ENCODE measurements at regions not wholly inside any gene's neighbourhood (a gene's known extent, or its start where the extent isn't known, plus 50 kb on each side); places are given as distances from the start of the nearest gene placed in this dataset.

- intact Hi-C loops (cut with micrococcal nuclease): no loop called here
These were observed 951.0 kb downstream of the SORCS1 start for GRCh38 chr10:106213493-106213892.

DNA sequence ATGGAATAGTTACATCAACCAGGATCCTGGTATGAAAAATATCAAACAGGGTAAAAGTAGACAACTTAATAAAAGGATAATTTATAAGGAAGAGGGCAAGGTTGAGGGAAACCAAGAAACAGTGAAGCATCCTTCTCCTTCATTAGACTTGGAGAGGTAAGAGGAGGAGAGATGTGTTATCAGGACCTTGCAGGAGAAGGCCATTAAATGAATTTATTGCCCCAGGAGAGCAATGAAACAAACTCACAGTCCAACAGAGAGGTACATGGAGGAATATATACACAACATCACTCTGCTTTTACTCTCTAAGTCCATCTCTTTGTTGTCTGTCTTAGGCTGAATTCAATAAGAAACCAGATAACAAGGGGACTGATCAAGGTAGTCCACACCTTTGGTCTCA, 966.2 kb downstream of the SORCS1 start:
- intact Hi-C loops (cut with micrococcal nuclease): no loop called here

DNA sequence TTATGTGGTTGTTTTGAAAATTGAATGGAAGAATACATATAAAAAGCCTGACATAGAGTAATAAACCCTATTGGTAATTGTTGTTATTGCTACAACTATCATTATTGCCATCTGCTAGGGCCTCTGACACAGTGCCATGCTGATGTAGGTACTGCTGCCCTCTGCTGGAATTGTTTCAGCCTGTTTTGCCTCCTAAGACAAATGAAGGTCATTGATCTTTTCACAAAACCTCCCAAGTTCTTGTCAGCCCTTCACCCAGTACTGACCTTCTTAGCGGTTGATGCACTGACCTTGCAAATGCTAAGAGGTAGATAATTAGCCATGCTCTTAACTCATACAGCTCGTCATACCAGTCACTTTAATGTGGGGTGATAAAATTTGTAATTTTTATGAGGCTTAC, 975.2 kb downstream of the SORCS1 start:
- intact Hi-C loops (cut with micrococcal nuclease): no loop called here

- intact Hi-C loops (cut with micrococcal nuclease): no loop called here
These were observed 978.6 kb downstream of the SORCS1 start for GRCh38 chr10:106185951-106186350.

DNA sequence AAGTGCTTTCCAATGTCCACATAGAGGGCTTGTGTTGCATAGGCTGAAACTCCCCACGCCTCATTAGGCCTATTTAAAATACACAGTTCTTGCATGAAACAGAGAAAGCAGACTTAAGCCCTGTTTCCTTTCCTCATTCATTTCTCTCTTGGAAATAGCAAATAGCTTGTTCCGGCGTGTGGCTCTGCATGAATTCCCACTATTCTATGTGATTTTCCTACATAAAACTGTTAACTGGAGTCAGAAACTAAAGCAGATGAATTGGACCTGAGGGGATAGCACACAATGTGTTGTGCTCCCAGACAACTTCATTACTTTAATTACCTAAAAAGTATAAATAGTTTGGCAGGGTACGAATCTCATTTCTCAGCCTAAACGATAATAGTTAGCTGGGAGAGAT, 981.5 kb downstream of the SORCS1 start:
- intact Hi-C loops (cut with micrococcal nuclease): no loop called here

- intact Hi-C loops (cut with micrococcal nuclease): no loop called here
These were observed 982.0 kb downstream of the SORCS1 start for GRCh38 chr10:106182542-106182941.

DNA sequence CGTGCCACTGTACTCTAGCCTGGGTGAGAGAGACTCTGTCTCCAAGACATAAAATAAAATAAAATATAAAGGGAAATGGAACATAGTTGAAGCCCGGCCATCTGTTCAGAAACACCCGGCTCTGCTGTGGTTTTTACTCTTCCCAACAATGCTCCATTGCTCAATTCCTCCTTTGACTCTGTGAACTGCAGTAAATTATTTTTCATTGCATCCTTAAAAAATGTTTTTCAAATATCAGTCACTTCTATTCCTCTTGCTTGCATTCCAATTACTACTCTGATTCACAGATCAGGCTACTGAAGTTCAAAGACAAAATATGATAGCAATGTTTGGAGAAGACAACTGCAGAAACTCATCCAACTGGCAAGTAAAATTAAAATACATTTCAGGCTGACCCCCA, 983.0 kb downstream of the SORCS1 start:
- intact Hi-C loops (cut with micrococcal nuclease): no loop called here

- intact Hi-C loops (cut with micrococcal nuclease): loop anchor here (5.0 kb wide), 2 partner anchors 227 to 382 kb away; no protein-coding TSS in a partner anchor
These were observed 985.1 kb downstream of the SORCS1 start for GRCh38 chr10:106179430-106179829.

DNA sequence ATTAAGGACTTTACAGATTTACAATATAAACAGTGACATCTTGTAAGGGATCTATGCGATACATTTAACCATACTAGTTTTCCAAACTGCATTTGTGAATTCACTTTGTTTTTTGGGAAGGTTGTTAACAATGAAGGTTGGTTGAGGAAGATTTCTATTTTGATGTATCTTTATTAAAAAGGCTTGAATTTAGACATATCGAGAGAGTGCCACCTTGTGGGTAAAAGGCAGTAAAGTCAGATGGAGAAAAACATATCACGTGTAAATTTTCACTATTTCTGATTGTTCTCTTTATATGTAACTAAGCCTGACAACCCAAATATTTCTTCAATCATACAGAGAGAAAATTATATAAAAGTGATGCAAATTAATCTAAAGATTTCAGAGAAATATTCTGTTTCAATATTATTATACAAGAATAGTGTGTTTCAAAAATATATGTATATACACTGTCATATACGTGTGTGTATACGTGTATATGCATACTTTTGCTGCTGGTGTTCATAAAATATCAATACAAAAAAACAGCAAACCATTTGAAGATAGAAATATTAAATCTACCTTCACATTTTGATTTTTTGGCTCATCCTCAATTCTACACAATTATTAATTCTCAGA, 988.6 kb downstream of the SORCS1 start:
- intact Hi-C loops (cut with micrococcal nuclease): loop anchor here (5.0 kb wide), 2 partner anchors 224 to 379 kb away; no protein-coding TSS in a partner anchor

DNA sequence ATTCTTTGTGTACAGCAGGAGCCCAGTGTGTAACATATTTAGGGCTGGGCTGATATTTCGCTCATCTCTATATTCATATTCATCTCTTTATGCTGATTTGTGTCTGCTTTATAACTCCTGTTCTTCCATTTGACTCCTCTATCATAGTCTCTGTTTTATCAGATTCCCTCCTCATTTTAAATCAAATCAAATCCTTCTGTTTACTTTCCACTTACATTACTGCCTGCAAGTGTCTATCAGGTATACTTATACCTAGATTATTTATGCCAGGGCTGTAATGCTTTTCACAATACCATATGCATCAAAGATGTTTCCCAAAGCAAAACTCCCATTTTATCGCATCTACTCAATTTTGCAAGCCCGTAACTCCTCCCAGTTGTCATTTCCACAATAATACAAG, 990.7 kb downstream of the SORCS1 start:
- intact Hi-C loops (cut with micrococcal nuclease): no loop called here

GRCh38 chr10:106169241-106169640, 995.3 kb downstream of the SORCS1 start:
- intact Hi-C loops (cut with micrococcal nuclease): no loop called here

GRCh38 chr10:106167946-106168345, 996.6 kb downstream of the SORCS1 start:
- intact Hi-C loops (cut with micrococcal nuclease): no loop called here

DNA sequence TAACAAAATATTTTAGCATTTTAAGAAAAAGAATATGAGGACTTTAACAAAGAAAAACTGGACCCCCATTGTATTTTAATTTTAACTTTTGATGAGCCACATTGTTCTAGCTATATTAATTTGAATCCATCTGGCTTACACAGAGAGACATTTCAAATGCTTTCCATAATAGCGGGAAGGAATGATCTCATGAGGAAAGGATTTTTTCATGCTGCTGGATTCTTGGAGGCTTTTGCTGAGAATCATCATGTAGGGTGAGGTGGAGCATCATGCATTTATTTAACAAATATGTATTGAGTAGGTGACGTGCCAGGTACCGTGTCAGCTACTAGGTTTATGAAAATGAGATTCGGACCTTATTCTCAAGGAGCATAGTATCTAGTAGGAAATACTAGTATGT, 1006.3 kb downstream of the SORCS1 start:
- intact Hi-C loops (cut with micrococcal nuclease): no loop called here

DNA sequence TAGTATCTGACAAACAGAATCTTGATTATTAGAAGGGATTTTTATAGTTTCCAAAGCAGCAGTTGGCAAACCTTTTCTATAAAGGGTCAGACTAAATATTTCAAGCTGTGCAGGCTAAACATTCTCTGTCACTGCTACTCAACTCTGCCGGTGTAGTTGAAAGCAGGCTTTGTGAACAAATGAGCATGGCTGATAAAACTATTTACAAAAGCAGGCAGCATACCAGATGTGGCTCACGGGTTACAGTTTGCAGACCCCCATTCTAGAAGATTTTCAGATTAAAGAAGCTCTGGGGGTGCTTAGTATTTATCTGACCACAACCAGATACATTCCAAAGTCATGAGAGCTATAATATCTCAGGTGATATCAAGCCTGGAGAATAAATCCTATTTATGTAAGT, 1017.5 kb downstream of the SORCS1 start:
- intact Hi-C loops (cut with micrococcal nuclease): no loop called here

GRCh38 chr10:106139915-106140314, 1024.6 kb downstream of the SORCS1 start:
- intact Hi-C loops (cut with micrococcal nuclease): no loop called here

DNA sequence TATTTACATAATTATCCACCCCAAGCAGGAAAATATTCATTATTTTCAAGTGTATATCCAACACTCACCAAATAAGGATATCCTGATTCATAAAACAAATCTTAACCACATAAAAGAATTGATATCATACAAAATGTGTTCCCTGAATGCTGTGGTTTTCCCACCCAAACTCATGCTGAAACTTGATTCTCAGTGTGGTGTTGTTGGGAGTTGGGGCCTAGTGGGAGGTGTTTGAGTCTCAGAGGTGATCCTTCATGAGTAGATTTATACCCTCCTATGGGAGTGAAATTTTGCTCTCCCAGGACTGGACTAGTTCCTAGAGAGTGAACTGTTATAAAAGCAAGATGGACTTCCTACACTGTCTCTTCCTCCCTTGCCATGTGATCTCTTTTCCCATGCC, 1028.3 kb downstream of the SORCS1 start:
- intact Hi-C loops (cut with micrococcal nuclease): no loop called here

DNA sequence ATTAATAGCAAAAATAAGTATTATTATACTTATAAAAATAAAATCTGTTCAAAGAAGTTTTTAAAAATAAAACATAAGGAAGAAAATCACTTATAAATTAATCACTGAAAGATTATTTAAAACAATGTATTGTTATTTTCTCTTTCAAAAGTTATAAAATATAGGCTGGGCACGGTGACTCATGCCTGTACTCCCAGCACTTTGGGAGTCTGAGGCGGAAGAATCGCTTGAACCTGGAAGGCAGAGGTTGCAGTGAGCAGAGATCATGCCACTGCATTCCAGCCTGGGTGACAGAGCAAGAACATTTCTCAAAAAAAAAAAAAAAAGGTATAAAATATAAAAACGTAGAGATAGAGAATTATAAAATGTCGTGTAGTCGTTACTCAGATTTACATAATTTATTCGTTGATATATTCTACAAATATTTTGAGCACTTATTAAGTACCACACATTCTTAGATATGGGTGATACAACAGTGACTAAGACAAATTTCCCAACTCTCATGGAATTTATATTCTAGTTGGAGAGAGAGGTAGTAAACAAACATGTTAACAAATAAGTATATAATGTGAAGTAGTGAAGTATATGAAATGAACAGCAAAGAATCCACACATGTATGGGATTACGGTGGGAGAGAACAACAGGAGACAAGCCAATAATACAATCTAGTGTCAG, 1030.0 kb downstream of the SORCS1 start:
- intact Hi-C loops (cut with micrococcal nuclease): no loop called here

DNA sequence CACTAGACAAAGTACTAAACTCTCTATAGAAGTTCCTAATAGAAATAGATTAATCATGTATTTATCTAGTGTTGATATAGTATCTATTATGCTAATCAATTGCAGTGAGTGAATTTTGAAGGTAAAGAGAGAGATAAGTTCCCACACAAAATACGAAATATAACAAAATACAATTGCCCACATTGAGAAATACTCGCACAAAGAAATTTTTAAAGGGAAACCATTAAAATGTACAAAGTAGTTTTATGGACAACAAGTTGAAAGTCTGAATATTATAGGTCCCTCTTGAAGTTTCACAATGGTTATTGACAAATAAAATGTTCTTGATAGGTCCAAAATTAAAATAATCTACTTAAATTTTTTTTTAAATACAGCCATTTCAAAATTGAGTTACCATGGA, 1031.1 kb downstream of the SORCS1 start:
- intact Hi-C loops (cut with micrococcal nuclease): no loop called here

DNA sequence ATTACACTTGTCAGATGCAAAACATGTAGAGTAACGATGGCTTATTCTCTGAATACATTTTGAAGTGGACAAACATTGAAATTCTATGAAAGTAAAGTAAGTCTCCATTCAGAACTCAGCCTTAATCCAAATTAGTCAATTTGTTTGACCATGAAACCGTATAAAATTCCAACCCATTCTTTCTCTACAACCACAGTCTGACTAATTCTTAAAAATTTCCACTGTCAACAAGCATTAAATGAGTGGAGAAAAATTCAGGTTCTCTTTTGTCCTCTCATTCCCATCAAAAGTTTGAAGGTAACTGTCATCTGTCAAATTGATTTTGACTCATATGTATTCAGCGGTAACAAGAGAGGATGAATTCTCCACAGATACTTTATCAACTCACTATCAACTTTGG, 1031.5 kb downstream of the SORCS1 start:
- intact Hi-C loops (cut with micrococcal nuclease): no loop called here

GRCh38 chr10:106114656-106115186, 1049.8 kb downstream of the SORCS1 start:
- intact Hi-C loops (cut with micrococcal nuclease): no loop called here

DNA sequence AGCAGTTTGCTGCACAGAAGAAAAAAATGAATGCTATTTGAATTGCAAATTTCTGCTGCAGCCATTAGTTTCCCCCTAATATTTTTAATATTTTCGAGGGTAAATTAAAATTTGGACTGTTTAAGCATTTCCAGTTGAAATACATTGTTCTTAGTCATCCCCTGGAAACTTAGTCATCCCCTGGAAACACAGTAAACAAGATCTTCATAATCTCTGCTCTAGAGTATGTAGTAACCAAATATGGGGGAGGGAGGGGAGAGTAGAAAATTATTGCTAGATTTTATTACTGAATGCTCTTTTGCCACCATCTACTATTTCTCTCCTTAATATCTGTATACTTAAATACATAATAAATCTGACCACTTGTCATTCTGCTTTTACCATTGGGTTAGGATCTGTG, 1053.3 kb downstream of the SORCS1 start:
- intact Hi-C loops (cut with micrococcal nuclease): no loop called here

DNA sequence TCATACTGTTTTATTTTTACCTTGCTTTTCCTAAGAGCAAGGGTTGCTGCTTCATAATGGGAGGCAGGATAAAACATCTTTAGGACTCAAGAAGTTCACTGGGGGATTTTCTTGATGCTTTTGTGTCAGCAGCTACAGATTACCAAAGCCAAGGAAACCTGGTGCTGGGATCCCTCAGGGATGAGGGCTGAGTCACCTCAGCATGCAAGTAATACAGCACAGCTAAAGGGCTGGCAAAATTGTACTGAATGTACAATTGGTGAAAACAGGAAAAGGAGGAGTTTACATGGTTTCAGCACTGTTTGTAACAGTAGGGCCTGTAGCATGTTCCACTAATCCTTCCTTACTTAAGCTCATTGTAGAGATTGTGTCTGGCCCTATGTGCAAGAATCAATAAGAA, 1056.8 kb downstream of the SORCS1 start:
- intact Hi-C loops (cut with micrococcal nuclease): no loop called here

DNA sequence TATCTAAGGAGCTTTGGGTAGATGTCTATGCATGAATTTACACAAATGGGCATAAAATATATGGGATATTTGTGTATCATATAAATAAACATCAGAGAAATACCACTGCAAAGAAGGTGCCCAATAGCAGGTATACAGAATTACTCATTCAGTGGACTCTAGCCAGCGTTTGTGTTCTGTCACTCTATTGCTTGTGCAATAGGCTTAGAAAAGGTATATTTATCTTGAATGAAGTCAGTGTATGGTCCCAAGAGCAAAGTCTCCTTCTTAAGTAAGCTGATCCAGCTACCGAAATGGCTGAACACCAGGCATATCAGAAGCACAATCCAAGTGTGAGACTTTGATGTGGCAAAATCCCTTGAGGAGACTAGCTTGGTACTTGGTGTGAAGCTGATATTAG, 1058.4 kb downstream of the SORCS1 start:
- intact Hi-C loops (cut with micrococcal nuclease): no loop called here
